Activated T-cell treated with anti-CD3 and anti-CD28 coated beads, Interleukin-2, amount 50 U/mL, for 4 hours (primary cell): ENCODE measurements at regions not wholly inside any gene's neighbourhood (a gene's known extent, or its start where the extent isn't known, plus 50 kb on each side); places are given as distances from the start of the nearest gene placed in this dataset.

Experiments
- ATAC-seq, 2 donors: fragments of 200-7000 bp; cut with Tn5 transposase; one replicate each; pipeline ENCODE4 v1.10.0; 2021
- DNase-seq: peaks from one replicate; pipeline ENCODE4 v3.0.0-alpha.2; 2020
- H3K27me3 Mint-ChIP-seq: one replicate; pipeline ENCODE4 v1.8.0; 2021; ENCODE audit warnings: low read depth, mixed read lengths
- H3K36me3 Mint-ChIP-seq: one replicate; pipeline ENCODE4 v1.8.0; 2022; ENCODE audit warnings: mixed read lengths; ENCODE audit not compliant: insufficient read depth
- H3K4me1 Mint-ChIP-seq: one replicate; pipeline ENCODE4 v1.8.0; 2021; ENCODE audit warnings: low read depth, mixed read lengths
- H3K4me3 Mint-ChIP-seq: one replicate; pipeline ENCODE4 v1.8.0; 2021; ENCODE audit warnings: mild to moderate bottlenecking, moderate library complexity, mixed read lengths
- H3K9me3 Mint-ChIP-seq: one replicate; pipeline ENCODE4 v1.8.0; 2021; ENCODE audit warnings: mixed read lengths

DNA sequence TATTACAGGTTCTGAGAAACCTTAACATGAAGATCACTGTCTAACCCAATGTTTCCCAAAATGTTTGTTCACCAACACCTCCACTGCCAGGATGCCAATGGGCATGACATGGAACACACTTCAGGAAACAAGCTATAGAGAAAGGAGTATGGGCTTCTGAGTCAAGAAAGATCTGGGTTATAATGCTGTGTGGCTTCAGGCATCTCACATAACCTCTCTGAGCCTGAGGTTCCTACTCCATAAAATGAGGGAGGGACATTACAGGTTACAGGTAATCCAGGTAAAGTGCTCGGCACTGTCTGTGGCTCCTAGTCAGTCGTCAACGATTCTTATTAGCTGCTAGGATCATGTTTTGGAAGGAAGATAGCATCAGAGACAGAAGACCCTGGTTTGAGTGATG, 126.4 kb upstream of the SMAD3 start:
- no peaks in the 10 kb centered on the region for H3K36me3 Mint-ChIP-seq
- peaks cover 13% of the 10 kb centered on the region for H3K27me3 Mint-ChIP-seq
- H3K4me1 Mint-ChIP-seq, result peaks cover 8% of the 10 kb centered on the region
- no peak for DNase-seq
- H3K9me3 Mint-ChIP-seq, result no peaks in the 10 kb centered on the region
- no peak for ATAC-seq
- no peak overlapping the region for H3K4me3 Mint-ChIP-seq

DNA sequence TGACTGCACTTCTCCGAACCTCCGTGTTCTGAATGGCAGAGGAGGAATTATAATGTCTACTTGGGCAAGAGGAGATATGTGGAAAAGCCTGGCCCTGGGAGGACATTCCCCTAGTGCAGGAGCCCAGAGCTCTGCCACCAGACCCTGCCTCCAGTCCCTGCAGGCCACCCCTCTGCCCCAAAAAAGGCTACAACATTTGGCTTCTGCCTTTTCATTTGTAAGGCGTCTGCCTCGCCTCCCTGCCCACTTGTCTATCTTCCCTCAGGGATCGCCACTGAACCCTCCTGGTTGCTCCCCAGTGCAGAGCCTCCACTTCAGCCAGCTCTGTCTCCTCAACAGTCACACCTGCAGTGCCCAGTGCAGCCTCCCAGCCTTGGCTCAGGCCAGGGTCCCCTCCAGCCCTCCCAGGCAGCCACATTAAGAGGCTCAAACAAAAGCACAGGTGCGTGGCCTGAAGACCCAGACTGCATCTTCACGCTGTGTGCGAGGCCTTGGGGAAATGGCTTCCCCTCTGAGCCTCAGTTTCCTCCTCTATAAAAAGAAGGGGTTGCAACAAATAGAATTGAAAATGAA, 125.9 kb upstream of the SMAD3 start:
- no peak for DNase-seq
- peaks cover 9% of the 10 kb centered on the region for H3K27me3 Mint-ChIP-seq
- no peaks in the 10 kb centered on the region for H3K9me3 Mint-ChIP-seq
- ATAC-seq, result no peak
- H3K4me3 Mint-ChIP-seq, result no peak overlapping the region
- peaks cover 8% of the 10 kb centered on the region for H3K4me1 Mint-ChIP-seq
- H3K36me3 Mint-ChIP-seq, result no peaks in the 10 kb centered on the region

- peak; percentile 86 to 93 for ATAC-seq
- H3K4me3 Mint-ChIP-seq, result no peak overlapping the region
Observed at GRCh38 chr15:66940368-66940767, 125.0 kb upstream of the SMAD3 start.

DNA sequence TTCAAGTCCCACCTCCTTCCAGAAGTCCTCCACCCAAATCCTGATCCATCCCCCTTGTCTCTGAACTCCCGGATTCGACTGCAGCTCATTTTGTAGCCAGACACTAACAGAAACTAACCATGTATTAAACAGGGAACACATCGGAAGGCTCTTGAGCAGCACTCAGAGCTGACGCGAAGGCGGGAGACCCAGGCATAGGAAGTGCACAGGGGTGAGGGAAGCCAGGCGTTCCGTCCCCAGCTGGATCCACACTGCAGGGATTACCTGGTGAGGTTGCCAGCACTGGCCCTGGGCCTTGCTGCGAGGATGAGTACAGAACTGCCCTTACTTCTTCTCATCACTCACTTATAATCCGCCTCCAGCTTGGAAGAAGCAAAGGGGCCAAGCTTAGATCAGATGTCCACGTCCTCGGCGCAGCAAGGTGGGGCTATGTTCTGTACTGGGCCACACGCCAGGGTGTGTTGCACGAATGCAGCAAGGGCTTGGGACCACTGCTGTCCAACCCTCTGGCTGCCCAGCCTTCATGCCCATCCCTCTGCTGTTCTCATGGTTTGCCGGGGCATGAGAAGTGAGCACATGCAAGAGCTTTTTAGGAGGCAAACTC, 124.2 kb upstream of the SMAD3 start:
- no peaks in the 10 kb centered on the region for H3K9me3 Mint-ChIP-seq
- H3K4me3 Mint-ChIP-seq, result no peak overlapping the region
- no peaks in the 10 kb centered on the region for H3K27me3 Mint-ChIP-seq
- no peaks in the 10 kb centered on the region for H3K36me3 Mint-ChIP-seq
- ATAC-seq (no peak), DNase-seq (no peak)
- H3K4me1 Mint-ChIP-seq, result peaks cover 8% of the 10 kb centered on the region

More at GRCh38 chr15:66940368-66940767, 125.0 kb upstream of the SMAD3 start:
- H3K36me3 Mint-ChIP-seq, result no peaks in the 10 kb centered on the region
- peaks cover 8% of the 10 kb centered on the region for H3K4me1 Mint-ChIP-seq
- no peak for DNase-seq
- H3K27me3 Mint-ChIP-seq, result peaks cover 2% of the 10 kb centered on the region
- no peaks in the 10 kb centered on the region for H3K9me3 Mint-ChIP-seq

GRCh38 chr15:66941791-66942190, 123.6 kb upstream of the SMAD3 start:
- Mint-ChIP-seq H3K27me3 (no peaks in the 10 kb centered on the region), H3K36me3 (no peaks in the 10 kb centered on the region), H3K4me3 (no peak overlapping the region), H3K4me1 (peaks cover 8% of the 10 kb centered on the region), H3K9me3 (no peaks in the 10 kb centered on the region)
- DNase-seq, result no peak
- ATAC-seq, result no peak

- Mint-ChIP-seq H3K4me1 (peaks cover 10% of the 10 kb centered on the region), H3K4me3 (no peak overlapping the region), H3K27me3 (no peaks in the 10 kb centered on the region), H3K9me3 (no peaks in the 10 kb centered on the region), H3K36me3 (no peaks in the 10 kb centered on the region)
- DNase-seq (no peak), ATAC-seq (no peak)
Observed at GRCh38 chr15:66942649-66943390, 122.6 kb upstream of the SMAD3 start.

DNA sequence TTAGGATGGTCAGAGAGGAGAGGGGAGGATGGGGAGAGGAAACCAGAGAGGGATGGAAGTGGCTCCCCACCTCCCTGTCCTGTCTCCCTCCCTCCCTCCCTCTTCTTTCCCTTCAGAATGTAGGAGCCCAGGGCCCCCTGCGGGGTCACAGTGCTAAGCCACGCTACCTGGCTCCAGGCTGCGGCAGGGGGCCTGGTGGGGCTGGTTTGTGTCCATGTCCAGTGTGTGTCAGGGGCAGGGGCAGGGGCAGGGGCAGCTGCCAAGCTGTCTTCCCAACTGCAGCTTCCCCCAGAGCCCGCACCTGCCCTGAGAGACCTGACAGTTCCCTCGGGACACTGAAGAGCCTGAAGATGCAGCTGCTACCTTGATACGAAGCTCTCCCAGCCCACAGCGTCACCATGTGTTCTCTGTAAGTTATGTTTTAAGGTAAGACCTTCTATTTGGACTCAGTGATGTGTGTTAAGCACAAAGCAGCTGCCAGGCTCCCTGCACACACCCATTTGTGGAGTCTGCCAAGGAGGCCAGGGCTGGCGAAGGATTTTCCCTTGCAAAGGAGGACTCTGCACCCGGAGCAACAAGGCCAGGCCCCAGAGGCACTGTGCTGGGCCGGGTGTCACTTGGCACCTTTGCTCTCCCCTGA, 121.8 kb upstream of the SMAD3 start:
- H3K27me3 Mint-ChIP-seq, result no peaks in the 10 kb centered on the region
- ATAC-seq, result no peak
- H3K9me3 Mint-ChIP-seq, result no peaks in the 10 kb centered on the region

GRCh38 chr15:66944121-66944520, 121.3 kb upstream of the SMAD3 start:
- Mint-ChIP-seq H3K36me3 (no peaks in the 10 kb centered on the region), H3K4me3 (no peak overlapping the region), H3K4me1 (peaks cover 10% of the 10 kb centered on the region), H3K9me3 (no peaks in the 10 kb centered on the region), H3K27me3 (no peaks in the 10 kb centered on the region)
- DNase-seq (no peak), ATAC-seq (no peak)

More for the DNA sequence above, 121.8 kb upstream of the SMAD3 start:
- Mint-ChIP-seq H3K4me3 (no peak overlapping the region), H3K36me3 (no peaks in the 10 kb centered on the region), H3K4me1 (peaks cover 10% of the 10 kb centered on the region)
- no peak for DNase-seq

DNA sequence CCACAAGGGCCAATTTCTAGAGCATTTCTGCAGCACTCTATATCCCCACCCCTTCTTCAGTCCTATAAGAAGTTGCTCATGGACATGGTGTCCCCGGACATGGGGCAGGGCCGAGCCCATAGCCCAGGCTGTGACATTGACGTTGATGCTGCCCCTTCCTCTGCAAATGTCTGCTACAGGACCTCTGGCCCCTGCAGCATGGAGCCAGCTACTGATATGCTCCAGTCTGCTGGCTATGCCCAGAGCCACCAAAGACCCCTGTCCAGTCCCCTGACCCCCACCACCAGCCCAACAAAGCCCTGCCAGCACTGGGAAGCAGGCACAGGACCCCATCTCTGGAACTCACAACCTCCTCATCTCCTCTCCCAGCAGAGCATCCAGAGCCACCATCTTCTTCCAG, 120.1 kb upstream of the SMAD3 start:
- H3K27me3 Mint-ChIP-seq, result no peaks in the 10 kb centered on the region
- no peaks in the 10 kb centered on the region for H3K36me3 Mint-ChIP-seq

DNA sequence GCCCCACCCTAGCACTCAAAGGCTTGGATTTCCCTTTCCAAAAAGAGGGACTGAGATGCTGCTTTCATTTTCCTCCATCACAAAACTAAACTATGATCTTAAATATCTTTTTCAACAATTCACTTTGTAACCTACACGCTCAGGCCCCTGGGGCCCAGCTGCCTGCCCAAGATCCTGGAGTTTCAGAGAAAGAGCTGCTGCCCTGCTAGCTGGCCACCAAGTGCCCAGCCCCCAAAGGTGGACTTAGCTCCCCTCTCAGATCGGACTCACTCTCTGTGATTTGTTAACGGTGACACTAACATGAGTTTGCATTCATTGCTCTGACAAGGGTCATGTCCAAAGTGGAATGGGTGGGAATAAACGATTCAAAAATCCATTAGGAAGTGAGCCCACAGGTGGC, 119.6 kb upstream of the SMAD3 start:
- Mint-ChIP-seq H3K27me3 (no peaks in the 10 kb centered on the region), H3K4me3 (no peak overlapping the region), H3K9me3 (no peaks in the 10 kb centered on the region), H3K4me1 (peaks cover 4% of the 10 kb centered on the region), H3K36me3 (no peaks in the 10 kb centered on the region)
- ATAC-seq (no peak), DNase-seq (no peak)

More for the DNA sequence above, 120.1 kb upstream of the SMAD3 start:
- Mint-ChIP-seq H3K4me1 (peaks cover 7% of the 10 kb centered on the region), H3K4me3 (no peak overlapping the region), H3K9me3 (no peaks in the 10 kb centered on the region)
- ATAC-seq, result no peak
- no peak for DNase-seq

DNA sequence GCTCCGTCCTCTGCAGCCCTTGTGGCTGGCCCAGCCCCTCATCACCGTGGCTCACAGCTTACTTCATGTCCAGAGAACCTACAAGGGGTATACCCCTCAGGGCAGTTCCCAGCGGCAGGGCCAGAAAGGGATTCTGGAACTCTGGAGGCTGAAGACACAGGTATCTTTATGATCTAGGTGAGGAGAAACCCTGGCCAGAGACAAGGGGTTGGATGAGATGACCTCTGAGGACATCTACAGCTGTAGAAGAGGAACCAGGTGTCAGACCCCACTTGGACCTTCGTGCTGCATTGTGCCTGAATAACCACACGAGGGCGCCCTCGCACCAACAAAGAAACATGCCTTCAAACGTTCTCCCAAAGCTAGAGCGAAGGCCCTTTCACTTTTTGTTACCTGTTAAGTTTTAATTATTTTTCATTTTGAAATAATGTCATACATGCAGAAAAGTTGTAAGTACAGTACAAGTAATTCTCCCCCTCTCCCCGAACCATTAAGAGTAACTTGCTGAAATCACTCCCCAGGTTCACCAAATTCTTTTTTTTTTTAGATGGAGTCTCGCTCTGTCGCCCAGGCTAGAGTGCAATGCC, 118.7 kb upstream of the SMAD3 start:
- no peak overlapping the region for H3K4me3 Mint-ChIP-seq
- H3K9me3 Mint-ChIP-seq, result no peaks in the 10 kb centered on the region
- DNase-seq, result peak; percentile 68
- H3K4me1 Mint-ChIP-seq, result peaks cover 2% of the 10 kb centered on the region
- peak; percentile 76 to 81 for ATAC-seq
- no peaks in the 10 kb centered on the region for H3K27me3 Mint-ChIP-seq
- H3K36me3 Mint-ChIP-seq, result no peaks in the 10 kb centered on the region

DNA sequence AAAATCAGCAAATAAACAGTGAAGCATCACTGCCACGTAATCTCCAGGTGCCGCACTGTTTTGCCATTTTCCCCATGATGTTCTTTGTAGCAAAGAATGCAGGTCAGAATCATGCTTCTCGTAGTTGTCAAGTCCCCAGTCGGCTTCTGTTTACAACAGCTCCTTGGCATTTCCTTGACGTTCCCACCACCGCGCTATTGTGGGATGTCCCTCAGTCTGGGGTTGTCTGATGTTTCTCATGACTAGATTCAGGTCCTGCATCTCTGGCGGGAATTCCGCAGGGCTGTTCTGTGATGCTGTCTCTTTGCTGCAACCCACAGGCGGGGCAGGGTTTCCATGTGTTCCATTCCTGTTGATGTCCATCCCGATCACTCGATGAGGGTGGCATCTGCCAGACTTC, 117.9 kb upstream of the SMAD3 start:
- peaks cover 2% of the 10 kb centered on the region for H3K4me1 Mint-ChIP-seq

GRCh38 chr15:66948294-66948693, 117.1 kb upstream of the SMAD3 start:
- Mint-ChIP-seq H3K27me3 (no peaks in the 10 kb centered on the region), H3K4me3 (no peak overlapping the region), H3K4me1 (peaks cover 2% of the 10 kb centered on the region), H3K9me3 (no peaks in the 10 kb centered on the region), H3K36me3 (no peaks in the 10 kb centered on the region)
- no peak for ATAC-seq
- no peak for DNase-seq

More for the DNA sequence above, 117.9 kb upstream of the SMAD3 start:
- no peaks in the 10 kb centered on the region for H3K27me3 Mint-ChIP-seq
- no peak for DNase-seq
- no peak for ATAC-seq
- no peaks in the 10 kb centered on the region for H3K36me3 Mint-ChIP-seq
- H3K9me3 Mint-ChIP-seq, result no peaks in the 10 kb centered on the region
- H3K4me3 Mint-ChIP-seq, result no peak overlapping the region

DNA sequence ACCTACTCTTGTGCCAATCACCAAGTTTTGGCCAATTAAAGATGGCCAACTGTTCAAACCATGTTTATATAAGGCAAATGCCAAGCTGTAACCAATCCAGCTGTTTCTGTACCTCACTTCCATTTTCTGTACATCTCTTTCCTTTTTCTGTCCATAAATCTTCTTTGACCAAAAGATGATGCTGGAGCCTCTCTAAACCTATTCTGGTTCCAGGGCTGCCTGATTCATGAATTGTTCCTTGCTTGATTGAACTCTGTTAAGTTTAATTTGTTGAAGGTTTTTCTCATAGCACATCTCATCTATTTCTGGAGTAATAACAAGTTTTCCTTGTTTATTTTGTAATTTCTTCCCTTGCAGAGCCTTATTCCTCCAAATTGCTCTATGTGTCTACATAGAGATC, 115.3 kb upstream of the SMAD3 start:
- ATAC-seq, result no peak
- peaks cover 2% of the 10 kb centered on the region for H3K4me1 Mint-ChIP-seq
- H3K9me3 Mint-ChIP-seq, result no peaks in the 10 kb centered on the region
- no peak overlapping the region for H3K4me3 Mint-ChIP-seq
- no peaks in the 10 kb centered on the region for H3K36me3 Mint-ChIP-seq
- H3K27me3 Mint-ChIP-seq, result no peaks in the 10 kb centered on the region
- DNase-seq, result no peak
